Mesendoderm (in vitro differentiated cells): ENCODE measurements at regions not wholly inside any gene's neighbourhood (a gene's known extent, or its start where the extent isn't known, plus 50 kb on each side); places are given as distances from the start of the nearest gene placed in this dataset.

Experiments used
- DNase-seq: peaks from one replicate; pipeline ENCODE4 v3.0.0; 2013
- H2AK5ac ChIP-seq: 2 replicates; pipeline ENCODE4 v1.6.1; 2013; ENCODE audit warnings: low read length, inconsistent platforms
- H2BK120ac ChIP-seq: 2 replicates; pipeline ENCODE4 v1.6.1; 2013; ENCODE audit warnings: low read depth, mild to moderate bottlenecking, low read length, moderate library complexity, mixed read lengths
- H2BK15ac ChIP-seq: replicated peaks from 2 replicates; pipeline ENCODE4 v1.6.1; 2013; ENCODE audit warnings: low read depth, mild to moderate bottlenecking, moderate library complexity
- H2BK5ac ChIP-seq: 2 replicates; pipeline ENCODE4 v1.6.1; 2013; ENCODE audit warnings: low read length, inconsistent platforms
- H3K18ac ChIP-seq: 2 replicates; pipeline ENCODE4 v1.6.1; 2013; ENCODE audit warnings: mild to moderate bottlenecking, low read length, mixed read lengths
- H3K23ac ChIP-seq: one replicate; pipeline ENCODE4 v1.6.1; 2013; ENCODE audit warnings: low read length
- H3K27ac ChIP-seq: 2 replicates; pipeline ENCODE4 v1.5.1; 2013; ENCODE audit warnings: low read depth, mild to moderate bottlenecking, inconsistent platforms, low read length, moderate library complexity
- H3K27me3 ChIP-seq: 2 replicates; pipeline ENCODE4 v1.6.1; 2013; ENCODE audit warnings: low read length, control low read depth, mild to moderate bottlenecking, inconsistent platforms; ENCODE audit not compliant: insufficient read depth, poor library complexity
- H3K36me3 ChIP-seq: 2 replicates; pipeline ENCODE4 v1.6.1; 2013; ENCODE audit warnings: low read length, inconsistent platforms; ENCODE audit not compliant: control insufficient read depth, insufficient read depth
- H3K4ac ChIP-seq: one replicate; pipeline ENCODE4 v1.6.1; 2013; ENCODE audit warnings: low read depth, mild to moderate bottlenecking, low read length, moderate library complexity
- H3K4me1 ChIP-seq: 2 replicates; pipeline ENCODE4 v1.6.1; 2013; ENCODE audit warnings: low read depth, low read length, inconsistent platforms; ENCODE audit not compliant: control insufficient read depth
- H3K4me2 ChIP-seq: 2 replicates; pipeline ENCODE4 v1.6.1; 2013; ENCODE audit warnings: low read length
- H3K4me3 ChIP-seq: 2 replicates; pipeline ENCODE4 v1.5.1; 2013; ENCODE audit warnings: mild to moderate bottlenecking, low read length
- H3K56ac ChIP-seq: one replicate; pipeline ENCODE4 v1.6.1; 2013; ENCODE audit warnings: low read length
- H3K79me1 ChIP-seq: 2 replicates; pipeline ENCODE4 v1.6.1; 2013; ENCODE audit warnings: low read length, inconsistent platforms
- H3K79me2 ChIP-seq: 2 replicates; pipeline ENCODE4 v1.6.1; 2013; ENCODE audit warnings: mild to moderate bottlenecking, low read length; ENCODE audit not compliant: control insufficient read depth, insufficient read depth
- H3K9ac ChIP-seq: 2 replicates; pipeline ENCODE4 v1.6.1; 2013; ENCODE audit warnings: low read length, inconsistent platforms
- H4K5ac ChIP-seq: one replicate; pipeline ENCODE4 v1.6.1; 2013; ENCODE audit warnings: low read length
- H4K8ac ChIP-seq: one replicate; pipeline ENCODE4 v1.6.1; 2013; ENCODE audit warnings: low read depth, mild to moderate bottlenecking, control low read depth, low read length, moderate library complexity
- WGBS: extraction: QIAGEN DNeasy Blood & Tissue Kit; methylation state at CpG from one replicate; pipeline ENCODE4 v1.1.7; 2013; ENCODE audit warnings: low lambda C conversion rate, missing lambda C conversion rate; ENCODE audit not compliant: insufficient coverage; ENCODE audit errors: extremely low coverage; 5-methylcytosine and 5-hydroxymethylcytosine counted together

DNA sequence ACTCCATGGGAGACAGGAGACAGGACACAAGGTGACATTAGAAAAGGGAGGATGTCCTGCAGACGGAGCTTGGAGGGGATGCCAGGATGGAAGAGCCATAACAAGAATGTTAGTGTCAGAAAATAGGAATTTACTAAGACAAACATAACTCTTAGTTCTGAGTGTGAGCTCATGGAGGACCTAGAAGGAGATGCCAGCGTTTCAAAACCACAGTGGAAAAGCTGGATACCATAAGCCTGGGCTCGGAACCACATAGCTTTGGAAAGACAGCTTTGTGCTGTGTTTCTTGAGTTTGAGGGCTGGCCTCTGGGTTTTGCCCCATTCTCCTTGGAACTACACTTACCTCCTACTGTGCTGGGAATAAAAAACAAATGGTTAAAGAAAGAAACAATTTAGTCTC is 128.4 kb downstream of the S1PR1 start:
- no peak overlapping the region for H2BK5ac ChIP-seq
- no CpG with 5 or more reads among the region's 3 CpGs for WGBS
- H3K4me3 ChIP-seq, result no peak overlapping the region
- H2BK15ac ChIP-seq, result no peak overlapping the region
- no peaks in the 10 kb centered on the region for H3K4me1 ChIP-seq
- no peak overlapping the region for H3K4me2 ChIP-seq
- DNase-seq, result no peak
- H3K27me3 ChIP-seq, result no peaks in the 10 kb centered on the region
- H3K56ac ChIP-seq, result no peak overlapping the region
- H3K79me2 ChIP-seq, result no peaks in the 10 kb centered on the region
- H3K4ac ChIP-seq, result no peak overlapping the region
- H2AK5ac ChIP-seq, result no peak overlapping the region
- no peak overlapping the region for H2BK120ac ChIP-seq
- H4K5ac ChIP-seq, result no peak overlapping the region
- H3K36me3 ChIP-seq, result no peaks in the 10 kb centered on the region
- H3K27ac ChIP-seq, result no peak overlapping the region
- no peak overlapping the region for H4K8ac ChIP-seq
- no peak overlapping the region for H3K9ac ChIP-seq
- no peak overlapping the region for H3K23ac ChIP-seq
- H3K79me1 ChIP-seq, result no peaks in the 10 kb centered on the region
- H3K18ac ChIP-seq, result no peak overlapping the region

DNA sequence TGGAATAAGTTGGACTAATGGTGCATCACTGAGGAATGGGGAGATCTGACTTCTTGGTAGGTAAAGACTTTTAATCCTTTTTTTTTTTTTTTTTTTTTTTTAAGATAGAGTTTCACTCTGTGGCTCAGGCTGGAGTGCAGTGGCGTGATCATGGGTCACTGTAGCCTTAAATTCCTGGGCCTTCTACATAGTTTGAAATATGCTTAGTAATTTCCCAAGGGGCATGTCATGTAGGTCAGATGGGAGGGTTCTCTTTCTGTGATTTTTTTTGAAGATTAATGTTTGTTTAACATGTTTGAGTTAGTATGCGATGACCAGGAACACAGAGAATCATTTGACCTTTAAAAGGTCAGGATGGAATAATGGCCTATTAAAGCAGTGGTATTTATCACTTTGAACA is 129.1 kb downstream of the S1PR1 start:
- Histone ChIP-seq H3K4ac (no peak overlapping the region), H3K27ac (no peak overlapping the region), H3K9ac (no peak overlapping the region), H3K18ac (no peak overlapping the region), H2BK120ac (no peak overlapping the region), H2AK5ac (no peak overlapping the region), H2BK5ac (no peak overlapping the region), H3K27me3 (no peaks in the 10 kb centered on the region), H3K4me3 (no peak overlapping the region), H3K79me2 (no peaks in the 10 kb centered on the region), H3K23ac (no peak overlapping the region), H2BK15ac (no peak overlapping the region), H3K36me3 (no peaks in the 10 kb centered on the region), H3K56ac (no peak overlapping the region), H3K4me2 (no peak overlapping the region), H3K79me1 (no peaks in the 10 kb centered on the region), H3K4me1 (no peaks in the 10 kb centered on the region), H4K5ac (no peak overlapping the region), H4K8ac (no peak overlapping the region)
- WGBS, result no CpG with 5 or more reads among the region's 2 CpGs
- no peak for DNase-seq

DNA sequence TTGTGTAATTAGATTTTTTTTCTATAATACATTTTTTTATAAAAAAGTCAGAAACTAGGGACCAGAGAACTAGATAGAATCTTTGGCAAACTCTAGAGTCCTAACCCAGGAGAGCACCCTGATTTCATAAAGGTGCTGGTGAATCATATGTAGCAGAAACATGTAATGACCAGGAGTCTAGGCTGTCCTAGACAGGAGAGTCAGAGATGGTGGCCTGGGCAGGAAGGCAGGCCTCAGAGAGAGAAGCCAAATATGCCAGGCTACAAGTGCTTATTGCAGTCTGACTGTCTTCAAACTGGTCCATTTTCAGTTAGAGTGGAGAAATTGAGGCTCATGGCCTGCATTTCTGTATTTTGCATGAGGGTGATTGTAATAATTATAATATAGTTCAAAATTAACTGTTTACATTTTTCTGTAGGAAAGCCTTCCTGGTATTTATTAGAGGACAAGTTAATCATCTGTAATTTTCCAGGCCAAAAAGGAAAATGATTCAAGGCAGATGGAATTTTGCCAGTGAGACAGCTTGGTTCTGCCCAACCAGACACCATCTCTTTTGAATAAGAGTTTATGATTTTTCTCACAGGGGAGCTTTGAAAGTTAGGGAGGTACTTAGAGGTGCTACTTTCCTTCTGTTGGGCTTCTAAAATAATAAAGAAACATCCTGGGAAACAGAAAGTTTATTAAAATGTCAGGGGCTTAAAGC is 129.8 kb downstream of the S1PR1 start:
- H2AK5ac ChIP-seq, result no peak overlapping the region
- H3K56ac ChIP-seq, result no peak overlapping the region
- H3K27ac ChIP-seq, result no peak overlapping the region
- no peaks in the 10 kb centered on the region for H3K36me3 ChIP-seq
- H2BK15ac ChIP-seq, result no peak overlapping the region
- H3K4me2 ChIP-seq, result no peak overlapping the region
- no peak overlapping the region for H3K9ac ChIP-seq
- H3K4me3 ChIP-seq, result no peak overlapping the region
- no peak overlapping the region for H3K4ac ChIP-seq
- no peaks in the 10 kb centered on the region for H3K79me1 ChIP-seq
- H4K8ac ChIP-seq, result no peak overlapping the region
- no peak overlapping the region for H3K23ac ChIP-seq
- DNase-seq, result no peak
- no peak overlapping the region for H2BK5ac ChIP-seq
- H3K4me1 ChIP-seq, result no peaks in the 10 kb centered on the region
- no peak overlapping the region for H4K5ac ChIP-seq
- no peaks in the 10 kb centered on the region for H3K79me2 ChIP-seq
- H2BK120ac ChIP-seq, result no peak overlapping the region
- H3K18ac ChIP-seq, result no peak overlapping the region
- no peaks in the 10 kb centered on the region for H3K27me3 ChIP-seq

- Histone ChIP-seq H2BK15ac (no peak overlapping the region), H2BK120ac (no peak overlapping the region), H3K4me3 (no peak overlapping the region), H3K4ac (no peak overlapping the region), H3K27me3 (no peaks in the 10 kb centered on the region), H4K8ac (no peak overlapping the region), H3K79me1 (no peaks in the 10 kb centered on the region), H2AK5ac (no peak overlapping the region), H3K4me2 (no peak overlapping the region), H4K5ac (no peak overlapping the region), H3K9ac (no peak overlapping the region), H3K27ac (no peak overlapping the region), H3K23ac (no peak overlapping the region), H3K56ac (peak overlapping the region; percentile 7), H3K18ac (no peak overlapping the region), H3K4me1 (no peaks in the 10 kb centered on the region), H3K79me2 (no peaks in the 10 kb centered on the region), H3K36me3 (no peaks in the 10 kb centered on the region), H2BK5ac (no peak overlapping the region)
- DNase-seq, result no peak
- WGBS, result no CpG with 5 or more reads among the region's 5 CpGs
Observed at GRCh38 chr1:101367630-101368029, 130.8 kb downstream of the S1PR1 start.

- no peaks in the 10 kb centered on the region for H3K27me3 ChIP-seq
- H3K56ac ChIP-seq, result no peak overlapping the region
- no peaks in the 10 kb centered on the region for H3K79me1 ChIP-seq
- no CpG with 5 or more reads among the region's 3 CpGs for WGBS
- no peak overlapping the region for H3K4me3 ChIP-seq
- no peak overlapping the region for H2BK5ac ChIP-seq
- H2AK5ac ChIP-seq, result no peak overlapping the region
- no peak overlapping the region for H3K9ac ChIP-seq
- H3K36me3 ChIP-seq, result no peaks in the 10 kb centered on the region
- H3K4me1 ChIP-seq, result no peaks in the 10 kb centered on the region
- H4K8ac ChIP-seq, result no peak overlapping the region
- H3K18ac ChIP-seq, result no peak overlapping the region
- no peak overlapping the region for H2BK120ac ChIP-seq
- H3K79me2 ChIP-seq, result no peaks in the 10 kb centered on the region
- H3K27ac ChIP-seq, result no peak overlapping the region
- no peak overlapping the region for H3K4ac ChIP-seq
- no peak overlapping the region for H2BK15ac ChIP-seq
- no peak overlapping the region for H3K4me2 ChIP-seq
- DNase-seq, result no peak
- no peak overlapping the region for H4K5ac ChIP-seq
- H3K23ac ChIP-seq, result no peak overlapping the region
Observed at GRCh38 chr1:101370488-101370887, 133.7 kb downstream of the S1PR1 start.

DNA sequence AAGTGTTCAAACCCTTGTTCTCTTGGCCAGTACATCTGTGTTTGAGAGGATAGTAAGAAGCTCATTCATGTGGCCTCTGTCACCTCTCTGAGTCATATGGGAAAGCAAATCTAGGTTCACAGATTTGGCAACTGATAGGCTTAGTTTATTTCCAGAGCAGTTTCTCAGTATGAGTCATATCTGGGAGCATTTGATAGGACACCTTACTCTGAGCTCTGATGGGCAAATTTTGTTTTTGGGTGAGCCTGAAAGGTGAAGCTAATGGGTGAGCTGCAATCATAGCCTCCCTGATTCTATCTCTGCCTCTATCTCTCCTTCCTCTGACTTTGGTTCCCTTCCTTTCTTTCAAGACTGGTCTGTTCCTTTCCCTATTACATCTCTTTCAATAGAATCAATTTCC is 134.4 kb downstream of the S1PR1 start:
- no peak overlapping the region for H2BK15ac ChIP-seq
- peak; percentile 52 for DNase-seq

More for the DNA sequence above, 134.4 kb downstream of the S1PR1 start:
- Histone ChIP-seq H3K27me3 (no peaks in the 10 kb centered on the region), H3K4ac (no peak overlapping the region), H2AK5ac (no peak overlapping the region), H3K4me2 (no peak overlapping the region), H3K36me3 (no peaks in the 10 kb centered on the region), H3K4me3 (no peak overlapping the region), H3K4me1 (no peaks in the 10 kb centered on the region), H3K56ac (no peak overlapping the region), H2BK5ac (no peak overlapping the region), H3K79me2 (no peaks in the 10 kb centered on the region), H2BK120ac (no peak overlapping the region), H3K23ac (no peak overlapping the region), H4K5ac (no peak overlapping the region), H3K9ac (no peak overlapping the region), H4K8ac (no peak overlapping the region), H3K27ac (no peak overlapping the region), H3K18ac (no peak overlapping the region), H3K79me1 (no peaks in the 10 kb centered on the region)
